ENCODE measurements at regions not wholly inside any gene's neighbourhood (a gene's known extent, or its start where the extent isn't known, plus 50 kb on each side); places are given as distances from the start of the nearest gene placed in this dataset.

GRCh38 chr5:162227075-162227474 lies 159.5 kb downstream of the GABRG2 start:
- Histone ChIP-seq H2AFZ (ENCODE audit: low read depth, low read length) (no peak overlapping the region), H3K79me2 (ENCODE audit: control insufficient read depth, insufficient read depth, low read length) (no peaks in the 10 kb centered on the region), H3K4me3 (replicated peaks in 1 of 3; ENCODE audit: insufficient read depth in 1 of 3, low read depth in 1 of 3, low read length in 3 of 3) (no peak overlapping the region), H3K27ac (ENCODE audit: insufficient read depth, low read depth, low read length) (no peak overlapping the region), H3K9me3 (replicated peaks; ENCODE audit: control insufficient read depth, insufficient read depth, low read length) (peaks cover 2% of the 10 kb centered on the region), H3K27me3 (ENCODE audit: control insufficient read depth in 2 of 2, insufficient read depth in 2 of 2, low read length in 2 of 2) (no peaks in the 10 kb centered on the region), H3K36me3 (ENCODE audit: control insufficient read depth in 2 of 2, extremely low read depth in 1 of 2, insufficient read depth in 2 of 2, low read length in 2 of 2) (no peaks in the 10 kb centered on the region), H3K4me2 (ENCODE audit: insufficient read depth, low read length) (no peak overlapping the region), H3K9ac (replicated peaks; ENCODE audit: extremely low read depth, insufficient read depth, low read length) (no peak overlapping the region), H4K20me1 (replicated peaks; ENCODE audit: control insufficient read depth, extremely low read depth, insufficient read depth, low read length) (no peaks in the 10 kb centered on the region), H3K9me1 (replicated peaks; ENCODE audit: control insufficient read depth, extremely low read depth, insufficient read depth, low read length) (no peaks in the 10 kb centered on the region), H3K4me1 (ENCODE audit: control insufficient read depth, extremely low read depth, insufficient read depth, low read length) (no peaks in the 10 kb centered on the region)
- TF ChIP-seq, protein P1, sequence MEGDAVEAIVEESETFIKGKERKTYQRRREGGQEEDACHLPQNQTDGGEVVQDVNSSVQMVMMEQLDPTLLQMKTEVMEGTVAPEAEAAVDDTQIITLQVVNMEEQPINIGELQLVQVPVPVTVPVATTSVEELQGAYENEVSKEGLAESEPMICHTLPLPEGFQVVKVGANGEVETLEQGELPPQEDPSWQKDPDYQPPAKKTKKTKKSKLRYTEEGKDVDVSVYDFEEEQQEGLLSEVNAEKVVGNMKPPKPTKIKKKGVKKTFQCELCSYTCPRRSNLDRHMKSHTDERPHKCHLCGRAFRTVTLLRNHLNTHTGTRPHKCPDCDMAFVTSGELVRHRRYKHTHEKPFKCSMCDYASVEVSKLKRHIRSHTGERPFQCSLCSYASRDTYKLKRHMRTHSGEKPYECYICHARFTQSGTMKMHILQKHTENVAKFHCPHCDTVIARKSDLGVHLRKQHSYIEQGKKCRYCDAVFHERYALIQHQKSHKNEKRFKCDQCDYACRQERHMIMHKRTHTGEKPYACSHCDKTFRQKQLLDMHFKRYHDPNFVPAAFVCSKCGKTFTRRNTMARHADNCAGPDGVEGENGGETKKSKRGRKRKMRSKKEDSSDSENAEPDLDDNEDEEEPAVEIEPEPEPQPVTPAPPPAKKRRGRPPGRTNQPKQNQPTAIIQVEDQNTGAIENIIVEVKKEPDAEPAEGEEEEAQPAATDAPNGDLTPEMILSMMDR (IDR thresholded peaks at IDR 0.05; ENCODE audit: extremely low read depth in 1 of 2, insufficient read depth in 1 of 2, low read depth in 1 of 2, low read length in 2 of 2): no peak
- TF ChIP-seq FOS (IDR thresholded peaks at IDR 0.05; ENCODE audit: borderline replicate concordance, insufficient read depth, low read length) (no peak), POLR2AphosphoS5 (IDR thresholded peaks at IDR 0.05; ENCODE audit: insufficient read depth, low read depth, low read length) (no peak), EZH2 (IDR thresholded peaks at IDR 0.05; ENCODE audit: borderline replicate concordance, low read depth, low read length, severe bottlenecking) (no peak), MYC (IDR thresholded peaks at IDR 0.05; ENCODE audit: low read depth, low read length) (no peak), POLR2A (IDR thresholded peaks at IDR 0.05; ENCODE audit: low read depth, low read length) (no peak), JUN (IDR thresholded peaks at IDR 0.05; ENCODE audit: borderline replicate concordance, insufficient read depth, insufficient read length, low read depth) (no peak), GATA2 (IDR thresholded peaks at IDR 0.05; ENCODE audit: insufficient read depth, insufficient read length, low read depth, low read length) (no peak)
- TF ChIP-seq, protein P2, sequence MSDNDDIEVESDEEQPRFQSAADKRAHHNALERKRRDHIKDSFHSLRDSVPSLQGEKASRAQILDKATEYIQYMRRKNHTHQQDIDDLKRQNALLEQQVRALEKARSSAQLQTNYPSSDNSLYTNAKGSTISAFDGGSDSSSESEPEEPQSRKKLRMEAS (IDR thresholded peaks at IDR 0.05; ENCODE audit: insufficient read depth, insufficient read length): no peak
- intact Hi-C loops (cut with micrococcal nuclease) (no loop called here), dilution Hi-C loops (cut with MboI; ENCODE audit: extremely low pct_ligation_motif_present, low sequenced_read_pairs) (no loop called here)
- no peak for FAIRE-seq
- no peak for DNase-seq (ENCODE audit: low read depth, low spot score)
- no TSS peak for BruUV-seq (replicated peaks)
- POLR2A ChIA-PET: no interaction called here
- CTCF ChIA-PET: no interaction called here

Measured in endothelial cell of umbilical vein (primary cell).